IPS-NIHi7 (cell line): ENCODE measurements at regions not wholly inside any gene's neighbourhood (a gene's known extent, or its start where the extent isn't known, plus 50 kb on each side); places are given as distances from the start of the nearest gene placed in this dataset.

Experiments used
- DNase-seq: peaks from one replicate; pipeline ENCODE4 v3.0.0; 2012; ENCODE audit warnings: mixed read lengths; ENCODE audit errors: extremely low spot score

GRCh38 chr7:106166651-106167342 is 54.7 kb upstream of the SYPL1 start:
- peak; percentile 76 for DNase-seq

GRCh38 chr7:106165337-106165736 is 53.2 kb upstream of the SYPL1 start:
- DNase-seq, result no peak

GRCh38 chr7:106163257-106163656 is 51.1 kb upstream of the SYPL1 start:
- no peak for DNase-seq
